ENCODE measurements at regions not wholly inside any gene's neighbourhood (a gene's known extent, or its start where the extent isn't known, plus 50 kb on each side); places are given as distances from the start of the nearest gene placed in this dataset.

- DNase-seq (ENCODE audit: low read depth, low spot score), result no peak
Measured at GRCh38 chr4:3831529-3832150, 65.5 kb downstream of the ADRA2C start.

- no peak for DNase-seq (ENCODE audit: low read depth, low spot score)
Measured at GRCh38 chr4:3832536-3833220, 66.5 kb downstream of the ADRA2C start.

GRCh38 chr4:3833326-3833989, 67.3 kb downstream of the ADRA2C start:
- DNase-seq (ENCODE audit: low read depth, low spot score), result no peak

GRCh38 chr4:3834186-3834662, 68.0 kb downstream of the ADRA2C start:
- DNase-seq (ENCODE audit: low read depth, low spot score), result no peak

- no peak for DNase-seq (ENCODE audit: low read depth, low spot score)
Measured at GRCh38 chr4:3834663-3835521, 68.7 kb downstream of the ADRA2C start.

- DNase-seq (ENCODE audit: low read depth, low spot score), result no peak
Measured at GRCh38 chr4:3835527-3836405, 69.6 kb downstream of the ADRA2C start.

GRCh38 chr4:3836406-3836755, 70.2 kb downstream of the ADRA2C start:
- no peak for DNase-seq (ENCODE audit: low read depth, low spot score)

- no peak for DNase-seq (ENCODE audit: low read depth, low spot score)
Measured at GRCh38 chr4:3836756-3837601, 70.8 kb downstream of the ADRA2C start.

- DNase-seq (ENCODE audit: low read depth, low spot score), result no peak
Measured at GRCh38 chr4:3838437-3839380, 72.5 kb downstream of the ADRA2C start.

GRCh38 chr4:3845094-3845743, 79.0 kb downstream of the ADRA2C start:
- no peak for DNase-seq (ENCODE audit: low read depth, low spot score)

- no peak for DNase-seq (ENCODE audit: low read depth, low spot score)
Measured at GRCh38 chr4:3845744-3846429, 79.7 kb downstream of the ADRA2C start.

GRCh38 chr4:3847211-3847940, 81.2 kb downstream of the ADRA2C start:
- DNase-seq (ENCODE audit: low read depth, low spot score), result no peak

- DNase-seq (ENCODE audit: low read depth, low spot score), result no peak
Measured at GRCh38 chr4:3848323-3848722, 82.1 kb downstream of the ADRA2C start.

- DNase-seq (ENCODE audit: low read depth, low spot score), result no peak
Measured at GRCh38 chr4:3849140-3849539, 83.0 kb downstream of the ADRA2C start.

GRCh38 chr4:3850128-3850527, 83.9 kb downstream of the ADRA2C start:
- DNase-seq (ENCODE audit: low read depth, low spot score), result no peak

GRCh38 chr4:3851211-3851610, 85.0 kb downstream of the ADRA2C start:
- DNase-seq (ENCODE audit: low read depth, low spot score), result no peak

- DNase-seq (ENCODE audit: low read depth, low spot score), result no peak
Measured at GRCh38 chr4:3851881-3852280, 85.7 kb downstream of the ADRA2C start.
